ENCODE measurements at regions not wholly inside any gene's neighbourhood (a gene's known extent, or its start where the extent isn't known, plus 50 kb on each side); places are given as distances from the start of the nearest gene placed in this dataset.

DNA sequence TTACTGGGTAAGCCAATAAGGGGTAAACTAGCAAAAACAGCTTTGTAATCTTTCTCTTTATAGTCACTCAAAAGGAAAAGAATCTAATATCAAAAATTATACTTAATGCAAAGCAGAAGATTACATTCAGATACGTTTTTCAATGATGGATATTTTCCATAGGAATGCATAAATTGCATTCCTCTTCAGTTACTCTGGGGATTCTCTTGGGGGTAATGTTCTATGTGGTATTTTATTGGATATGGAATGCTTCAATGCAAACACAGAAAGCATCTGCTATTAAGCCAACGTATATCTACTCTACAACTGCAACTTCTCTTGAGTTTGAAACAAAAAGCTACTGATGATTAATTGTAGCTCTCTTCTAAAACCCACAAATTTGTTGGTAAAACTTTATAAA, 106.0 kb downstream of the SLC41A2 start:
- TF ChIP-seq POLR2A (IDR thresholded peaks at IDR 0.05; ENCODE audit: low read length), result no peak
- no peak for TF ChIP-seq GATA1 (IDR thresholded peaks at IDR 0.05; ENCODE audit: low read depth, low read length)

Measured in erythroblast (primary cell).